GM12878 (cell line): ENCODE measurements at regions not wholly inside any gene's neighbourhood (a gene's known extent, or its start where the extent isn't known, plus 50 kb on each side); places are given as distances from the start of the nearest gene placed in this dataset.

Experiments used
- ASH2L ChIP-seq: fragments of 300-600, 200-600 bp; sonication (generic); IDR thresholded peaks from 2 replicates; pipeline ENCODE4 v1.6.1; 2017; ENCODE audit warnings: low read depth, mild to moderate bottlenecking, borderline replicate concordance
- BHLHE40 ChIP-seq, 2 experiments: fragments of 450-650 bp in 1 of 2; IDR thresholded peaks; 2 replicates each; pipeline ENCODE4 v1.6.1; 2011 to 2017; ENCODE audit warnings: low read depth in 2 of 2, borderline replicate concordance in 1 of 2, improper control_type of control experiment in 1 of 2, low read length in 1 of 2, mild to moderate bottlenecking in 1 of 2
- BRCA1 ChIP-seq: IDR thresholded peaks from 2 replicates; pipeline ENCODE4 v1.6.1; 2011; ENCODE audit warnings: low read depth, low read length, improper control_type of control experiment
- CEBPB ChIP-seq, 2 experiments: fragments of 150-350 bp in 1 of 2; IDR thresholded peaks; 2 replicates each; pipeline ENCODE4 v1.6.1; 2012 to 2014; ENCODE audit warnings: low read depth in 2 of 2, low read length in 2 of 2, borderline replicate concordance in 1 of 2, inconsistent platforms in 1 of 2
- CHD4 ChIP-seq: fragments of 200-600 bp; sonication (generic); IDR thresholded peaks from 2 replicates; pipeline ENCODE4 v1.6.1; 2016; ENCODE audit warnings: mild to moderate bottlenecking
- CREM ChIP-seq: IDR thresholded peaks from 2 replicates; pipeline ENCODE4 v1.6.1; 2014; ENCODE audit warnings: antibody characterized with exemption, low read depth
- E4F1 ChIP-seq: fragments of 450-650 bp; IDR thresholded peaks from 2 replicates; pipeline ENCODE4 v1.6.1; 2018; ENCODE audit warnings: borderline replicate concordance, mild to moderate bottlenecking; ENCODE audit not compliant: partially characterized antibody
- IKZF1 ChIP-seq: fragments of 450-650 bp; conservative IDR thresholded peaks from 2 replicates; pipeline ENCODE4 v1.6.1; 2017; ENCODE audit warnings: antibody characterized with exemption, mild to moderate bottlenecking
- IRF3 ChIP-seq: fragments of 450-650 bp; IDR thresholded peaks from 2 replicates; pipeline ENCODE4 v1.6.1; 2014; ENCODE audit warnings: mild to moderate bottlenecking
- LARP7 ChIP-seq: fragments of 450-650 bp; IDR thresholded peaks from 2 replicates; pipeline ENCODE4 v1.6.1; 2017; ENCODE audit warnings: mild to moderate bottlenecking
- MTA3 ChIP-seq: IDR thresholded peaks from 2 replicates; pipeline ENCODE4 v1.6.1; 2012; ENCODE audit warnings: low read length, inconsistent platforms, borderline replicate concordance
- NFIC ChIP-seq: IDR thresholded peaks from 2 replicates; pipeline ENCODE4 v1.6.1; 2012; ENCODE audit warnings: low read depth, mild to moderate bottlenecking, inconsistent platforms, low read length, moderate library complexity
- PKNOX1 ChIP-seq: fragments of 450-650 bp; IDR thresholded peaks from 2 replicates; pipeline ENCODE4 v1.6.1; 2016; ENCODE audit warnings: mild to moderate bottlenecking
- PML ChIP-seq: IDR thresholded peaks from 2 replicates; pipeline ENCODE4 v1.6.1; 2012; ENCODE audit warnings: low read length, inconsistent platforms
- SMAD5 ChIP-seq: IDR thresholded peaks from 2 replicates; pipeline ENCODE4 v1.6.1; 2016; ENCODE audit warnings: antibody characterized with exemption, low read depth
- SMC3 ChIP-seq: IDR thresholded peaks from 2 replicates; pipeline ENCODE4 v1.6.1; 2011; ENCODE audit warnings: low read length, improper control_type of control experiment, borderline replicate concordance
- SP1 ChIP-seq: IDR thresholded peaks from one replicate; pipeline ENCODE4 v1.6.1; 2011; ENCODE audit warnings: low read depth, low read length
- USF1 ChIP-seq: IDR thresholded peaks from 2 replicates; pipeline ENCODE4 v1.6.1; 2011; ENCODE audit warnings: borderline replicate concordance, low read depth, mild to moderate bottlenecking, moderate library complexity, mixed read lengths, low read length; ENCODE audit not compliant: insufficient read depth; ENCODE audit errors: extremely low read length
- ZNF217 ChIP-seq: fragments of 450-650 bp; IDR thresholded peaks from 2 replicates; pipeline ENCODE4 v1.6.1; 2017; ENCODE audit warnings: antibody characterized with exemption, mild to moderate bottlenecking
- ZNF687 ChIP-seq: fragments of 450-650 bp; IDR thresholded peaks from 2 replicates; pipeline ENCODE4 v1.6.1; 2017; ENCODE audit warnings: mild to moderate bottlenecking, moderate library complexity

GRCh38 chr7:25862261-25863004, 289.6 kb upstream of the NFE2L3 start (continued):
- TF ChIP-seq MTA3 (no peak), ZNF687 (no peak), ZNF217 (no peak), ASH2L (no peak), PKNOX1 (peak; percentile 60; the same call in 1 of the 2 replicates), BHLHE40 (IDR thresholded peaks at IDR 0.05; ENCODE audit: borderline replicate concordance in 1 of 2, low read depth in 2 of 2, low read length in 1 of 2) (peak; percentile 56 to 82; a peak in 3 of 4 replicates), IKZF1 (no peak), E4F1 (no peak), CREM (0 out of 2 replicates have a peak, but pooled peaks have one; percentile 31), SMAD5 (no peak), LARP7 (no peak), SP1 (peak; percentile 84), SMC3 (no peak), CEBPB (IDR thresholded peaks at IDR 0.05; ENCODE audit: borderline replicate concordance in 1 of 2, low read depth in 2 of 2, low read length in 2 of 2) (0 out of 4 replicates have a peak, but pooled peaks of 1 of the 2 experiments have one; percentile 36), NFIC (no peak), CHD4 (no peak), PML (no peak), USF1 (no peak), BRCA1 (no peak), IRF3 (0 out of 2 replicates have a peak, but pooled peaks have one; percentile 4)
